ENCODE measurements at regions not wholly inside any gene's neighbourhood (a gene's known extent, or its start where the extent isn't known, plus 50 kb on each side); places are given as distances from the start of the nearest gene placed in this dataset.
A peak's percentile ranks its signal among the peaks of the same experiment; 100 is the strongest.

- TF ChIP-seq, protein P1, sequence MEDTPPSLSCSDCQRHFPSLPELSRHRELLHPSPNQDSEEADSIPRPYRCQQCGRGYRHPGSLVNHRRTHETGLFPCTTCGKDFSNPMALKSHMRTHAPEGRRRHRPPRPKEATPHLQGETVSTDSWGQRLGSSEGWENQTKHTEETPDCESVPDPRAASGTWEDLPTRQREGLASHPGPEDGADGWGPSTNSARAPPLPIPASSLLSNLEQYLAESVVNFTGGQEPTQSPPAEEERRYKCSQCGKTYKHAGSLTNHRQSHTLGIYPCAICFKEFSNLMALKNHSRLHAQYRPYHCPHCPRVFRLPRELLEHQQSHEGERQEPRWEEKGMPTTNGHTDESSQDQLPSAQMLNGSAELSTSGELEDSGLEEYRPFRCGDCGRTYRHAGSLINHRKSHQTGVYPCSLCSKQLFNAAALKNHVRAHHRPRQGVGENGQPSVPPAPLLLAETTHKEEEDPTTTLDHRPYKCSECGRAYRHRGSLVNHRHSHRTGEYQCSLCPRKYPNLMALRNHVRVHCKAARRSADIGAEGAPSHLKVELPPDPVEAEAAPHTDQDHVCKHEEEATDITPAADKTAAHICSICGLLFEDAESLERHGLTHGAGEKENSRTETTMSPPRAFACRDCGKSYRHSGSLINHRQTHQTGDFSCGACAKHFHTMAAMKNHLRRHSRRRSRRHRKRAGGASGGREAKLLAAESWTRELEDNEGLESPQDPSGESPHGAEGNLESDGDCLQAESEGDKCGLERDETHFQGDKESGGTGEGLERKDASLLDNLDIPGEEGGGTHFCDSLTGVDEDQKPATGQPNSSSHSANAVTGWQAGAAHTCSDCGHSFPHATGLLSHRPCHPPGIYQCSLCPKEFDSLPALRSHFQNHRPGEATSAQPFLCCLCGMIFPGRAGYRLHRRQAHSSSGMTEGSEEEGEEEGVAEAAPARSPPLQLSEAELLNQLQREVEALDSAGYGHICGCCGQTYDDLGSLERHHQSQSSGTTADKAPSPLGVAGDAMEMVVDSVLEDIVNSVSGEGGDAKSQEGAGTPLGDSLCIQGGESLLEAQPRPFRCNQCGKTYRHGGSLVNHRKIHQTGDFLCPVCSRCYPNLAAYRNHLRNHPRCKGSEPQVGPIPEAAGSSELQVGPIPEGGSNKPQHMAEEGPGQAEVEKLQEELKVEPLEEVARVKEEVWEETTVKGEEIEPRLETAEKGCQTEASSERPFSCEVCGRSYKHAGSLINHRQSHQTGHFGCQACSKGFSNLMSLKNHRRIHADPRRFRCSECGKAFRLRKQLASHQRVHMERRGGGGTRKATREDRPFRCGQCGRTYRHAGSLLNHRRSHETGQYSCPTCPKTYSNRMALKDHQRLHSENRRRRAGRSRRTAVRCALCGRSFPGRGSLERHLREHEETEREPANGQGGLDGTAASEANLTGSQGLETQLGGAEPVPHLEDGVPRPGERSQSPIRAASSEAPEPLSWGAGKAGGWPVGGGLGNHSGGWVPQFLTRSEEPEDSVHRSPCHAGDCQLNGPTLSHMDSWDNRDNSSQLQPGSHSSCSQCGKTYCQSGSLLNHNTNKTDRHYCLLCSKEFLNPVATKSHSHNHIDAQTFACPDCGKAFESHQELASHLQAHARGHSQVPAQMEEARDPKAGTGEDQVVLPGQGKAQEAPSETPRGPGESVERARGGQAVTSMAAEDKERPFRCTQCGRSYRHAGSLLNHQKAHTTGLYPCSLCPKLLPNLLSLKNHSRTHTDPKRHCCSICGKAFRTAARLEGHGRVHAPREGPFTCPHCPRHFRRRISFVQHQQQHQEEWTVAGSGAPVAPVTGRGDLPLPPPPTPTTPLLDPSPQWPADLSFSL (CRISPR knock-in tag; IDR thresholded peaks at IDR 0.05), result no peak
- TF ChIP-seq JUNB (CRISPR knock-in tag; IDR thresholded peaks at IDR 0.05; ENCODE audit: borderline replicate concordance) (no peak), FOXC1 (CRISPR knock-in tag; IDR thresholded peaks at IDR 0.05; ENCODE audit: borderline replicate concordance) (no peak), THAP8 (CRISPR knock-in tag; IDR thresholded peaks at IDR 0.05; ENCODE audit: borderline replicate concordance) (no peak), TFE3 (CRISPR knock-in tag; IDR thresholded peaks at IDR 0.05) (no peak), ZC3H4 (CRISPR knock-in tag; IDR thresholded peaks at IDR 0.05; ENCODE audit: borderline replicate concordance) (no peak), ARID5B (CRISPR knock-in tag; IDR thresholded peaks at IDR 0.05) (0 out of 2 replicates have a peak, but pooled peaks have one; percentile 44), ZNF572 (CRISPR knock-in tag; IDR thresholded peaks at IDR 0.05) (no peak), ZNF687 (CRISPR knock-in tag; IDR thresholded peaks at IDR 0.05) (no peak)
- TF ChIP-seq, protein P2, sequence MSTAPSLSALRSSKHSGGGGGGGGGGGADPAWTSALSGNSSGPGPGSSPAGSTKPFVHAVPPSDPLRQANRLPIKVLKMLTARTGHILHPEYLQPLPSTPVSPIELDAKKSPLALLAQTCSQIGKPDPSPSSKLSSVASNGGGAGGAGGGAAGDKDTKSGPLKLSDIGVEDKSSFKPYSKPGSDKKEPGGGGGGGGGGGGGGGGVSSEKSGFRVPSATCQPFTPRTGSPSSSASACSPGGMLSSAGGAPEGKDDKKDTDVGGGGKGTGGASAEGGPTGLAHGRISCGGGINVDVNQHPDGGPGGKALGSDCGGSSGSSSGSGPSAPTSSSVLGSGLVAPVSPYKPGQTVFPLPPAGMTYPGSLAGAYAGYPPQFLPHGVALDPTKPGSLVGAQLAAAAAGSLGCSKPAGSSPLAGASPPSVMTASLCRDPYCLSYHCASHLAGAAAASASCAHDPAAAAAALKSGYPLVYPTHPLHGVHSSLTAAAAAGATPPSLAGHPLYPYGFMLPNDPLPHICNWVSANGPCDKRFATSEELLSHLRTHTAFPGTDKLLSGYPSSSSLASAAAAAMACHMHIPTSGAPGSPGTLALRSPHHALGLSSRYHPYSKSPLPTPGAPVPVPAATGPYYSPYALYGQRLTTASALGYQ (CRISPR knock-in tag; IDR thresholded peaks at IDR 0.05), result no peak
Observed at GRCh38 chr2:39568561-39569006, 97.1 kb upstream of the TMEM178A start (continued).
